ENCODE measurements at regions not wholly inside any gene's neighbourhood (a gene's known extent, or its start where the extent isn't known, plus 50 kb on each side); places are given as distances from the start of the nearest gene placed in this dataset.

DNA sequence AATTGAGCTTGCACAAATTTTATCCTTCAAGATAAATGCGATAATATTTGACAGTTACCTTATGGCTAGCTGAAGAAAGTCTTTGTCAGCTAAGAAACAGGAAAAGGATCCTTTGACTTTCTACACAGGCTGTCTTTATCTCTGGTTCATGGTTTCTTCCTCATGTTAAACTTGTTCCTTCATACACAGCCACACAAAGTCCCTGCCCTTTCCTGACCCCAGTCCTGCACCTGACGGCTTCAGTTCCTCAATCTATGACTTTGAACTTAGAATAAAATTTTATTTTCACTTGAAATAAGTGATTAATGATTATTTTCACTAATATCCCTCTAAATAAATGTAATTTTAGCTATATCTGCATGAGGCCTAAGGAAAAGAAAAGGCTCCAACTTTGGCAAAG is 77.8 kb upstream of the PRSS1 start:
- TF ChIP-seq EZH2 (IDR thresholded peaks at IDR 0.05; ENCODE audit: borderline replicate concordance, low read length), result no peak
- TF ChIP-seq, protein P1, sequence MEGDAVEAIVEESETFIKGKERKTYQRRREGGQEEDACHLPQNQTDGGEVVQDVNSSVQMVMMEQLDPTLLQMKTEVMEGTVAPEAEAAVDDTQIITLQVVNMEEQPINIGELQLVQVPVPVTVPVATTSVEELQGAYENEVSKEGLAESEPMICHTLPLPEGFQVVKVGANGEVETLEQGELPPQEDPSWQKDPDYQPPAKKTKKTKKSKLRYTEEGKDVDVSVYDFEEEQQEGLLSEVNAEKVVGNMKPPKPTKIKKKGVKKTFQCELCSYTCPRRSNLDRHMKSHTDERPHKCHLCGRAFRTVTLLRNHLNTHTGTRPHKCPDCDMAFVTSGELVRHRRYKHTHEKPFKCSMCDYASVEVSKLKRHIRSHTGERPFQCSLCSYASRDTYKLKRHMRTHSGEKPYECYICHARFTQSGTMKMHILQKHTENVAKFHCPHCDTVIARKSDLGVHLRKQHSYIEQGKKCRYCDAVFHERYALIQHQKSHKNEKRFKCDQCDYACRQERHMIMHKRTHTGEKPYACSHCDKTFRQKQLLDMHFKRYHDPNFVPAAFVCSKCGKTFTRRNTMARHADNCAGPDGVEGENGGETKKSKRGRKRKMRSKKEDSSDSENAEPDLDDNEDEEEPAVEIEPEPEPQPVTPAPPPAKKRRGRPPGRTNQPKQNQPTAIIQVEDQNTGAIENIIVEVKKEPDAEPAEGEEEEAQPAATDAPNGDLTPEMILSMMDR (conservative IDR thresholded peaks at IDR 0.05 in 1 of 2, IDR thresholded peaks at IDR 0.05 in 1 of 2; ENCODE audit: extremely low read depth in 1 of 2, insufficient read depth in 1 of 2, low read depth in 1 of 2, low read length in 2 of 2), result no peak
